ENCODE measurements at regions not wholly inside any gene's neighbourhood (a gene's known extent, or its start where the extent isn't known, plus 50 kb on each side); places are given as distances from the start of the nearest gene placed in this dataset.
"Not testable (repeated sequence)": the region's sequence is repeated elsewhere in the genome, so short reads cannot be mapped to it uniquely, and the experiment has no call there.

- intact Hi-C loops (cut with DNase I), result no loop called here
- Histone ChIP-seq H3K27me3 (replicated peaks; ENCODE audit: insufficient read depth) (no peaks in the 10 kb centered on the region), H3K27ac (no peak overlapping the region), H3K4me1 (replicated peaks) (peaks cover 4% of the 10 kb centered on the region), H3K9me3 (no peaks in the 10 kb centered on the region), H3K4me3 (no peak overlapping the region), H3K36me3 (no peaks in the 10 kb centered on the region)
- no peak for DNase-seq (ENCODE audit: low spot score)
- no peak for TF ChIP-seq POLR2A (IDR thresholded peaks at IDR 0.05)
Observed at GRCh38 chr13:50426927-50427326, 411.7 kb downstream of the KCNRG start.

GRCh38 chr13:50427511-50427910 lies 412.3 kb downstream of the KCNRG start:
- H3K9me3 ChIP-seq; H3K27ac ChIP-seq; H3K4me3 ChIP-seq; intact Hi-C loops (cut with DNase I); DNase-seq (ENCODE audit: low spot score); H3K36me3 ChIP-seq; H3K27me3 ChIP-seq (replicated peaks; ENCODE audit: insufficient read depth); H3K4me1 ChIP-seq (replicated peaks): not testable (repeated sequence)
- 92% methylated on average over 9 of the region's 9 CpGs for WGBS

GRCh38 chr13:50428183-50428877 lies 413.1 kb downstream of the KCNRG start:
- intact Hi-C loops (cut with DNase I), result no loop called here
- Histone ChIP-seq H3K4me1 (replicated peaks) (peaks cover 4% of the 10 kb centered on the region), H3K27ac (no peak overlapping the region), H3K9me3 (no peaks in the 10 kb centered on the region), H3K27me3 (replicated peaks; ENCODE audit: insufficient read depth) (no peaks in the 10 kb centered on the region), H3K4me3 (no peak overlapping the region), H3K36me3 (no peaks in the 10 kb centered on the region)
- no peak for TF ChIP-seq POLR2A (IDR thresholded peaks at IDR 0.05)
- peak; percentile 70 for TF ChIP-seq POLR2AphosphoS5 (IDR thresholded peaks at IDR 0.05)
- WGBS, result 15% methylated on average over 1 of the region's 1 CpG
- no peak for DNase-seq (ENCODE audit: low spot score)

- H3K9me3 ChIP-seq, result no peaks in the 10 kb centered on the region
- WGBS, result 94% methylated on average over 2 of the region's 2 CpGs
- no peak overlapping the region for H3K27ac ChIP-seq
- intact Hi-C loops (cut with DNase I), result no loop called here
- H3K36me3 ChIP-seq, result no peaks in the 10 kb centered on the region
- DNase-seq (ENCODE audit: low spot score), result no peak
- H3K27me3 ChIP-seq (replicated peaks; ENCODE audit: insufficient read depth), result no peaks in the 10 kb centered on the region
- no peak overlapping the region for H3K4me3 ChIP-seq
- H3K4me1 ChIP-seq (replicated peaks), result no peaks in the 10 kb centered on the region
- TF ChIP-seq CTCF (IDR thresholded peaks at IDR 0.05) (no peak), POLR2A (IDR thresholded peaks at IDR 0.05) (no peak), POLR2AphosphoS5 (IDR thresholded peaks at IDR 0.05) (no peak)
Observed at GRCh38 chr13:50435011-50435410, 408.5 kb downstream of the DLEU7 start.

- Histone ChIP-seq H3K9me3 (no peaks in the 10 kb centered on the region), H3K27ac (no peak overlapping the region), H3K4me3 (no peak overlapping the region), H3K27me3 (replicated peaks; ENCODE audit: insufficient read depth) (no peaks in the 10 kb centered on the region), H3K36me3 (no peaks in the 10 kb centered on the region), H3K4me1 (replicated peaks) (no peaks in the 10 kb centered on the region)
- TF ChIP-seq CTCF (IDR thresholded peaks at IDR 0.05), result no peak
- no peak for DNase-seq (ENCODE audit: low spot score)
- WGBS, result 71% methylated on average over 1 of the region's 1 CpG
- intact Hi-C loops (cut with DNase I), result no loop called here
Observed at GRCh38 chr13:50437252-50437651, 406.2 kb downstream of the DLEU7 start.

GRCh38 chr13:50438351-50438750 lies 405.1 kb downstream of the DLEU7 start:
- Histone ChIP-seq H3K27me3 (replicated peaks; ENCODE audit: insufficient read depth) (no peaks in the 10 kb centered on the region), H3K4me3 (no peak overlapping the region), H3K9me3 (no peaks in the 10 kb centered on the region), H3K36me3 (no peaks in the 10 kb centered on the region), H3K27ac (no peak overlapping the region), H3K4me1 (replicated peaks) (no peaks in the 10 kb centered on the region)
- intact Hi-C loops (cut with DNase I), result no loop called here
- TF ChIP-seq POLR2AphosphoS5 (IDR thresholded peaks at IDR 0.05), result no peak
- TF ChIP-seq POLR2A (IDR thresholded peaks at IDR 0.05), result no peak
- TF ChIP-seq CTCF (IDR thresholded peaks at IDR 0.05), result no peak
- no peak for DNase-seq (ENCODE audit: low spot score)
- 89% methylated on average over 1 of the region's 1 CpG for WGBS

Data from prostate gland (tissue), 2 donors.